GM19372 (cell line): ENCODE measurements at regions not wholly inside any gene's neighbourhood (a gene's known extent, or its start where the extent isn't known, plus 50 kb on each side); places are given as distances from the start of the nearest gene placed in this dataset.

ENCODE experiments used
- ATAC-seq: cut with Tn5 transposase; IDR thresholded peaks from one replicate; pipeline ENCODE4 v1.9.1; 2021; ENCODE audit warnings: mild to moderate bottlenecking, low read depth, moderate library complexity; ENCODE audit not compliant: unreplicated experiment

DNA sequence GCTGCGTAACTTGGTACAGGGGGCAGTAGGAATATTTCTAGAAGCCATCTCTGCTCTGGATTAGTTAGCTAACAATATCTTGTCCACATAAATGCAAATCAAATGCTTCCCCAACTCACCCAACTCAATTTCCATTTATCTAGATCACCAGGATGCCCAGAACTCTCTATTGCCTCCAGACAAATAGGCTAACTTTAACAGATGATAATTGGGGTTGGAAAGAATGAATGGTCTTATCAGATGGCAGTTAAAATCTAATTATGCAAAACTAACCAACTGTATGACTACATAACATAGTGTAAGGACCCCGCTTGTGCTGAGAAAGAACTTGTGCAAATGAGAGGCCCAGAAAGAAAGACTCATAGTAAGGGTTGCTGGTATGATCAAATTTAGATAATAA, 1024.8 kb downstream of the PLA2G4A start:
- ATAC-seq = no peak

DNA sequence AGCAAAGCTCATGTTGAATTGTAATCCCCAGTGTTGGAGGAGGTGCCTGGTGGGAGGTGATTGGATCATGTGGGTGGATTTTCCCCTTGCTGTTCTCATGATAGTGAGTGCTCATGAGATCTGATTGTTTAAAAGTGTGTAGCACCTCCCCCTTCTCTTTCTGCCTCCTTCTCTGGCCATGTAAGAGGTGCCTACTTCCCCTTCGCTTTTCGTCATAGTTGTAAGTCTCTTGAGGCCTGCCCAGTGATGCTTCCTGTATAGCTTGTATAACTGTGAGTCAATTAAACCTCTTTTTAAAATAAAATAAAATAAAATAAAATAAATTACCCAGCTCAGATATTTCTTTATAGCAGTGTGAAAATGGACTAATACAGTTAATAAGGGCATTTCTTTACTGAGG, 1025.7 kb downstream of the PLA2G4A start:
- no peak for ATAC-seq

- no peak for ATAC-seq
Observed at GRCh38 chr1:187862506-187862905, 1033.8 kb downstream of the PLA2G4A start.

DNA sequence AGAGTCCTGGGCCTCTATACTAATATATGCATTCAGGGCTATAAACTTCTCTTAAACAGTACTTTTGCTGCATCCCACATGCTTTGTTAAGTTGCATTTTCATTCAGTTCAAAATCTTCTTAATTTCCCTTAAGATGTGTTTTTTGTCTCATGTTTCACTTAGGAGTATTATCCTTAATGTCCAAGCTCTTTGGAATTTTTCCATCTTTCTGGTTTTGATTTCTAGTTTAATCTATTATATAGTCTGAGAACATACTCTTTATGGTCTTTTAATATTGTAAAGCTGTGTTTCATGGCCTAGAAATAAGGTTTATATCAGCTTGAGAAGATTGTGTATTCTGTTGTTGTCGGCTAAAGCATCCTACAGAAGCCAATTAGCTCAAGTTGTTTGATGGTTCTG, 1041.8 kb downstream of the PLA2G4A start:
- ATAC-seq = no peak

DNA sequence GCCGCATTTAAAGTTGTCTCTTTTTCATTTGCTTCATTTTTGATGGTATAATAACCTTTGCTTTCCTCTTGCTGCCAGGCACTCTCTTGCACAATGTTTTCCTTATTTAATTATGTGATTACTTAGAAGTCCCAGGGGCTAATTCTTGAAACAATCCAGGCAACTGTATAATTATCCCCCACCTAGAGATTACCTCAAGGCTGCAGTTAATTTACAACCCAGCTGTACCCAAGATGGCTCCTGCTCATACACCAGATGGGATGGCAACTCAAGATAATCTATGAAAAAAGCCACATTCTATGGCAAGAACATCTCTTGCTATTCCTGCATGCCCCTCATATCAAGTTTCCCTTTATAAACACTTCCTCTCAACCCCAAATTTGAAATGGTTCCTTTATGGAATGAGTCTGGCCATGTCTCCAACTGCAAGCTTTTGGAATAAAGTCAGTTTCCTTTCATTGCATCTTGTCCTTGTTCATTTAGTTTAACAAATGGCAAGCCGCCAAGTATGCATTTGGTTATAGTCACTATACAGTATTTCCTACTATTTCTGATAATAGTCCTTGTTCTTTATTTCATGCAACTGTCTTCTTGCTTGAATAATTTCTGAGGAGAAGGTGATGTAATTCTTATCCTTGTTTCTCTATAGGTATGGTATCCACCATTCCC, 1042.6 kb downstream of the PLA2G4A start:
- no peak for ATAC-seq

DNA sequence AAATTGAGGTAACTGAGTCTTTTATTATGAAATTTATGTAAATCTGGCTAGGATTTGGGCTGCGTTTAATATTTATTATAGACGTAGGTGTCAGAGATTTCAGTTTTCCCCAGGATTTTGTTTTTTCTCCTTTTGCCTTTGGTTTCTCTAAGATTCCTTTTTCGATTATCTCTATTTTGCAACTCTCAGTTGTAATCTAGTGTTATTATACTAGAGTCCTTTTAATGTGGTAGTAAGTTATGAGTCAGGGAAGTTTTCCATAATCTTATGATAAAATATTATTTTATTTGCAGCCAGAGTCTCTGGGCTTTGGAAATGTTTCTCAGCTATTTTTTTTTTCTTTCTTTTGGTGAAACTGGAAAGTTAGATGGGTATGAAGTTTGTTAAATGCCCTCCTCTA, 1043.8 kb downstream of the PLA2G4A start:
- no peak for ATAC-seq

GRCh38 chr1:187873126-187873525, 1044.4 kb downstream of the PLA2G4A start:
- ATAC-seq = no peak

DNA sequence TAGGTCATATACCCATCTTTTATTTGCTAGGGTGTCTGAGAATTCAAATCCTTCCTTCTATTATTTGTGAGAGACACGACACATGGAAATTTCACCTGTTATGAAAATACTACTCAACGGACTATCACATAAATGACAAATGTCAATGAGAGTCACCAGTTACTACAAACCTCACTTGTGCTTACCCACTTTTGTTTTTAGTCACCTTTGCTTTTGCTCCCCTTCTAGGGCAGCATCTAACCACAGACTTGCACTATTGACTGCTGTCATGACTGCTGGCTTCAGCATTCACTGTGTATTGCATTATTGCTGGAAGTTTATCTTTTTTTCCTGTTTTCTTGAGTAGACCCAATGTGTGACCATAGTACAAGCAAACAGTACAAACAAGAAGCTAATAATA, 1048.0 kb downstream of the PLA2G4A start:
- no peak for ATAC-seq

DNA sequence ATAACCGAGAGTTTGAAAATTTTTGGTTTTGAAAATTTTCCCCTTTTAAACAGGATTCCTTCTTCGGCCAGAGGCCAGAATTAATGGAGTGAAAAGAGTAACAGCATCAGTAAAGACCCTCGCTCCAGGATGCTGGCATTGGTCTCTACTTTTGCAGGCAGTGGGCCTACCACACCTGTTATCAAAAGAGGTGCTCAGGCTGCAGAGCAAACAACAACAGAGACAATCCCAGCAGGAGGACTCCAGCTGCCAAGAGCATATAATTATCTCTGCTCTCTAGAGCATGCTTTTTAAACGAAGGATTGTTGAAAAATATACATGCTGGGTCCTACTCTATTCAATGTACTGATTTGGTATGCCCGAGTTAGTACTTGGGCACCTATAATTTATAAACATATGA, 1048.5 kb downstream of the PLA2G4A start:
- ATAC-seq = no peak

DNA sequence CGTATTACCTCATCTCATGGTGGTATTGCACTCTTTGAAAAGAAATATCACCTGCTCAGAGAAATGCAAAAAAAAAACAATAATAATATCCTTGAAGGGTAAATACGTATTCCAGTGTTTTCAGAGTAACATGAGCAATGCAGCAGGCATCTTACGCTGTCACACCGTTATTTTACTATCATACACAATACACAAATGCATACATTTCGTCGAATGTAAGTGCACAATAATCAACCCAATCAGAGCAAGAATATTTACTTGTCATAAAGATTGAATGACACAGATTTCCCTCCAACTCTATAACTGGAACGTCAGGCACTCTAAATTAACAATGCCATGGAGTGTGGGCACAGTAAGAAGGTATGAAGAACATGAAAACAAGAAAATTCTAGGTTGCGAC, 1050.1 kb downstream of the PLA2G4A start:
- ATAC-seq = no peak

- ATAC-seq = no peak
Observed at GRCh38 chr1:187883356-187883755, 1054.6 kb downstream of the PLA2G4A start.

GRCh38 chr1:187891993-187892682, 1063.4 kb downstream of the PLA2G4A start:
- no peak for ATAC-seq

DNA sequence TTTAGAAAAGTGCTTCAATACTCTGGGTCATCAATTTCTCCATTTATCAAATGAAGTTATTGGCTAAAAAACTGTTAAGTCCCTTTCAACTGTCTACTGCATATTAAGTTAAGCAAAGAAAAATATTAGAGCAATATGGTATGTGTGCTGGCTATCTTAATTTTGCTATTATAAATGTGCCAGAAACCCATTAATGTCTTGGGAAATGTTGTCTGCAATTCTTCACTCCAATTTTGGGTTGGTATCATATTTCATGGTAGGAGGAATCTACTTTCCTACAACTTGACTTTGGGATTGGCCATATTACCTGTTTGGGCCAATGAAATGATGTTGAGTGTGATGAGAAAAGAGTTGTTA, 1063.9 kb downstream of the PLA2G4A start:
- ATAC-seq = no peak

- no peak for ATAC-seq
Observed at GRCh38 chr1:187893471-187893870, 1064.7 kb downstream of the PLA2G4A start.

GRCh38 chr1:187894349-187894748, 1065.6 kb downstream of the PLA2G4A start:
- ATAC-seq = no peak

- ATAC-seq = no peak
Observed at GRCh38 chr1:187903223-187903622, 1074.5 kb downstream of the PLA2G4A start.

GRCh38 chr1:187909382-187909781, 1080.6 kb downstream of the PLA2G4A start:
- ATAC-seq = no peak

DNA sequence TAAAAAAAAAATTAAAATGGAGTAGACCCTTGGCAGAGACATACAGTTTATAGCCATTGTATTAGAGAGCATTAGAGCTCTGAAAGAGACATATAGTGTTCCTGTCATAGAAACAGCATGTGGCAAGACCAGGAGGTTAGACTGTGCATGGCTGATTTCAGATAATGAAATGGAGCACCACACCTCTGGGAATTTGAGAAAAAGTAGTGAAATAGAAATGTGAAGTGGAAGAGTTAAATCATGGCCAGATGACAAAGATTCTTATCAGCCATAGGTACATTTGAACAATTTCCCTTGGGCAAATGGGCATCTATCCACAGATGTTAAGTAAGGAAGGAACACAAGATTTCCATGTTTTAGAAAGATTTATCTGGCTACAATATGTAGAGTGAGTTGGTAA, 1083.1 kb downstream of the PLA2G4A start:
- no peak for ATAC-seq

DNA sequence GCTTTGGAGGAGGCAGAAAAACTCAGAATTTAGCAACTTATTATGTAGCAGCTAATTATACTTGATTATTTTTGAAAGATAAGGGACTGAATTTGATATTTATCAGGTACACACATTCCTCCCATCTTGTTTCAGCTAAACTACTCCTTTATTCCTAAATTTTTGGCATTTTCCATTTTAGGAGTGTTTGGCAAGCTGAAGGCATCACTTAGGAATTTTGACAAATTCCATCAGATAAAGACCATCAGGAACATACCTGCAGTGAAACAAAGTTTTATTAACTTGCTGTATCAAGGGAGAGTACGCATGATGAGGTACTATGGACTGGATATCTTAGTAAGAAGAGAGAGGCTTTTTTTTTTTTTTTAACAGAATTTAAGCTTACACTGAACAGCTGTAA, 1092.2 kb downstream of the PLA2G4A start:
- no peak for ATAC-seq

DNA sequence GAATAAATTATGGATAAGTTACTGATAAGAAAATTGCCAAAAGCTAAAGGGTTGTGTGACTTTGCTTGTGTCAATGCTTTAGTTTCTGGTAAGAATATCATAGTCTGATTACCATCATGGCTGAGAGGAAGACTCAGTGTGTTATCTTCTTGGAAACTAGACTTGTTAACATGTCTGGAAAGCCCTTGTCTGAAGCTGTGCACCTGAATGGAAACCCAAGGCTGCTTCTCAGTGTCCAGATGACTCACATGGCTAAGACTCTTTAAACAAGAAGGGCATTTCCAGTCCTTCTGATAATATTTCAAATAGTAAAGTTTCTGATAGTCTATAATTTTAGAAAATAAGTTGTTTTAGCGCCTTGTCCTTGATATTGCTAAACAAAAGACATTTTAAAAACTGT, 1092.7 kb downstream of the PLA2G4A start:
- no peak for ATAC-seq

DNA sequence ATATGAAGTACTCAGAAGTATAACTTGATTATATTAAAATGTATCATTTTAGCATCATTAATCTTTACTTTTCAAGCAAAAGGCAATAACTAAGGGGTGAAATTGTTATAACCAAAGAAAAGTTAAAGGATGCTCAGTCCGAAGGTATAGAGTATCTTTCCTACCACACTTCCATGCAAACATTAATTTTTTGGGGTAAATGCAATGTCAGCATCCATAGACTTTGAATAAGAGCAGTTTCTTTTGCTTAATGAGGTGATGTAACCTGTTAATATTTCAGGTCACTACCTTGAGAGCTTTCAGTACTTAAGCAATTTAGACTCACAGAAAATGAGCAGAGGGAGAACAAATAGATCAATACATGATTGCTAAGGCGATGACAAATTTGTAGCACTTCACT, 1093.5 kb downstream of the PLA2G4A start:
- no peak for ATAC-seq

DNA sequence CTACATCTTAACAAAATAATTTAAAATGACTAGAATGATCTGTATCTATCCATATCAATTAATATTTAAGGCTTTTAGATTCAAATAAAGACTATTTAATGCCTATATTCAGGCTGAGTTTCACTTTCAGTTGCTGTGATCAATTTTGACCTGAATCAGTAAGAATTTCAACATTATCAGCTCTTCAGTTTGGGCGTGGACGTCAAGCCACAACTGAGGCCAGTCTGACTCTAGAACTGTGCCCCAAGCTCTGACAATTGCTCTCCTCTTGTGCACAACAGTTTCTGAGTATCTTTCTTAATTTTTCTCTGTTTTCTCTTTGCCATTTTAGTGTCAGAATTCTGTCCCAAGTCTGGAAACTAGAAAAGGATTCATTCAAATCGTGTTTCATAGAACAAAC, 1095.5 kb downstream of the PLA2G4A start:
- no peak for ATAC-seq
